NCI-H526 (cell line): ENCODE measurements at regions not wholly inside any gene's neighbourhood (a gene's known extent, or its start where the extent isn't known, plus 50 kb on each side); places are given as distances from the start of the nearest gene placed in this dataset.

ENCODE experiments used
- DNase-seq, 2 experiments: peaks; one replicate each; lab custom pipeline; 2025; lab: John Stamatoyannopoulos, UW

GRCh38 chr3:22113453-22113852, 362.4 kb upstream of the ZNF385D start:
- DNase-seq: no peak

- DNase-seq: no peak
Observed at GRCh38 chr3:22115581-22115980, 364.6 kb upstream of the ZNF385D start.

DNA sequence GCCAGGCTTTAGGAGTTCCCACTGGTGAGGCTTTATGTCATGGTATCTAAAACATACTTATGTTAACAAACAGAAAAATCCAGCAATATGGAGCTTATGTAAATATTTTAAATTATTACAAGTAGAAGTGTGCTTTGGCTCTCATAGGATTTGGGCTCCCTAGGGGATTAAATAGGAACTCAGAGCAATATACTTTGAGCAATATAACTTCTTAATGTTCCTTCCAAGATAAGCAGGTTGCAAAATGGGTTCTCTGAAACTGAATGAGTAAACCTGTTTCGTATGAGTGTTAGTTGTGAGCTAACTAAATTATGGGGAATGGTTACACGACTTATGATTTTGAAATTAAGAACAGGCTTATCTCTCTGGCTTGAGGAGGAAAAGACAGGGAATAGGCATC, 366.1 kb upstream of the ZNF385D start:
- no peak for DNase-seq

- peak; percentile 29 to 53 for DNase-seq
Observed at GRCh38 chr3:22117751-22118346, 366.8 kb upstream of the ZNF385D start.

DNA sequence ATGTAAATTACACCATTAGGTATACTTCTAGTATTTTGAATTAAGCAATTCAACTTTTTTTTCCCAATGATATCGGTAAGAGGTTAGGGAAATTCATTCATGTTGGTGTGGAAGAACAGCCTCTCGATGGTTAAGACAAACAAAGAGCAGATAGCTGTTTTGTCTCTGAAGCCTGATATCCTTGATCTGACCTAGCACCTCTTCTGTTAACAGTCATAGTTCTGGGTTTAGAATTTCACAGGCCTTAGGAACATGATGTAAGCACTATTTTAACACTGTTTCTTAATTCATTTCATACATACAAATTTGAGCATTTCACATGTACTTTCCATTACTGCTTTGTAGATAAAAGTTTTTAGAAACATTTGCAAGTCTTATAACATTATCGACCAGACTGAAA, 367.5 kb upstream of the ZNF385D start:
- DNase-seq: no peak

GRCh38 chr3:22121068-22121701, 370.2 kb upstream of the ZNF385D start:
- no peak for DNase-seq

DNA sequence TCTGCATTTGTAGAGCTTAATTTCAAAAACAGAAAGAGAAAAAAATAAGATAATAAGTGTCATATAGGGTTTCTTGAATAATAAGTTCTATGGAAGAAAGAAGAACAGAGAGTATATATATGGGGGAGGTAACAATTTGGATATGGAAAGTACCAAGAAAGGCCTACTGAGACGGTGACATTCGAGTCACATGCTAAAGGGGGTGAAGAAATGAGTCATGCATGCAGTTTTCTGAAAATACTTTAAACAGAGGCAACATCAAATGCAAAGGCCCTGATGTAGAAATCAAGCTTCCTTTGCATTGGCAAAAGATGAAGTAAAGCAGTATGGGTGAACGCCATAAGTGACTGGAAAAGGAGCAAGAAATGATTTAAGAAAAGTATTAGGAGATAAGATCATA, 371.6 kb upstream of the ZNF385D start:
- no peak for DNase-seq

- no peak for DNase-seq
Observed at GRCh38 chr3:22129101-22129500, 378.1 kb upstream of the ZNF385D start.

GRCh38 chr3:22141769-22142168, 390.8 kb upstream of the ZNF385D start:
- DNase-seq: no peak

DNA sequence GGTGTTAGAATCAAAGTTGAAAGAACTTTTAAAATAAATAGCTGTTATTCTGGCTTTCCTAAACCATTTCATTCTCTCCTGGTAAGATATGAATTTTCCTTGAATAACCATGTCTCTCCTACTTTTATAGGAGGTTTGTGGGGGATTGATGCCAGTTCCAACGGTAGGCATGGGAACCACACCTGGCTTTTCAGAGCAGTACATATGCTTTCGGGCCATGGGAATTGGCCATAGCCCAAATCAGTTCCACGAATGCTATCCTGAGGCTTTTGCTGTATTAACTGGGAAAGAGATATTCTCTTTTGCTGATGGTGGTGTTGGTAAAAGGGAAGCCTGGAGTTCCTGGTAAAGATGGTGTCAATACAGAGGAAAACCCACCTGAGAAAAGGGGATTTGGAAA, 396.2 kb upstream of the ZNF385D start:
- no peak for DNase-seq

GRCh38 chr3:22156868-22157267, 405.9 kb upstream of the ZNF385D start:
- peak in 1 of 2 experiments; percentile 2 for DNase-seq

DNA sequence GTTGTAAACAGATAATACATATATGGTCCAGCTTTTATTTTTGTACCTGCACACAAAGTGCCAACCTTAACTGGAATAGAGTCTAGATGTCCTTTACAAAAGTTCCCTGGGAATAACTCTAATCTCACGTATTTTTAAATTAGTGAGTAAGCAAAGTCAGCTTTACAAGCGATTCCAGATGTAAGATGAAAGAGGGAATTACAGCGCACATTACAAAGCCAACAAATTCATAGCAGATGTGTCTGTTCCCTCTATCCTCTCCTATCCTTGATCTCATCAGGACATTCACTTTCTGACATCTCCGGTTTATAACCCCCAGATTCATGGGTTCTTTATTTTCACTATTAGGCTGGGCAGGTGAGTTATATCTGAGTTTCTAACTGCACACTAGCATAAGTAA, 406.8 kb upstream of the ZNF385D start:
- DNase-seq: no peak

DNA sequence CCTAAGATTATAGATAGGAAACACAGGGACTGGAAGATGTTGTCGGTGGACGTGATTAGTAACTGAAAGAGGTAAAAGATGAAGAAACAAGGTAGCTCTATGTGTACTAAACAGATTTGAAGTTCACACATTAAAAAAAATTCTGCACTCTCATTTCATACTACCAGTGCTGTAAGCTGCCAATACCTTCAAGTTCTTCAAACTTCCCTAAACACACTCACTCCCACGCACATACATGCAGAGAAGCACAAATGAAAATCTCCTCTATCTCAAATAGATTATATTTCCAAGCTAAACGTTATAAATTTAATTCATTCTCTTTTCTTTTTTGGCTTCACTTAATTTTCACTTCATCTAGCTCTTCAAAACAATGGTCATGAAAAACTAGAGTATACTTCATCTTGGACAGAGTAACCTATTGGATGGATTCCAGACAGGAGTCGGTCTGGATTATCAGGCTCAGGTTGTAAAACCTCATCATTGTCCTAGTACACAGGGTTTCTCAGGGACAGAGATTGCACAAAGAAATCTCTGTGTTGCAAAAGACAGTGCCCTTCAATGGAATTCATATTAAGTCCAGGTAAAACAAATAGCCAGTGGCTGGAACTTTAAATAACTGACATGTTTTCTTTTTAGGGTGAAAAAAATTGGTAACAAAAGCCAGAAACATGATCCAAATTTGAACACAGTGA, 408.1 kb upstream of the ZNF385D start:
- no peak for DNase-seq

DNA sequence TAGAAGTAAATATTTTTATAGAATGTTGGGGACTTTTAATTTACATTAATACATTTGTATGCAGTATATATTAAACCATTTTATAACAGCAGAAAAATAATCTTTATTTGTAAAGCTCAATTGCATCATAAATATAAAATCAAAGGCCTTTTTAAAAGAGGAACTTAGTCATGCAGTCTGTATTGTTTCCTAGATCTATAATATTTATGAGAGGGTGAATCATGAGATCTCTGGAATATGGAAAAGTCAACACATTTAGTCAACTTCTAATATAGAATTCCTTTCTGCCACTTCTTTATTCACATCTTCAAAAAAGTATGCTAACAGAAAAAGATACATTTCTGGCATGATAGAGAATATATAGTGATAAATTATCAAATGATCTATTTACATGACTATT, 410.3 kb upstream of the ZNF385D start:
- no peak for DNase-seq

DNA sequence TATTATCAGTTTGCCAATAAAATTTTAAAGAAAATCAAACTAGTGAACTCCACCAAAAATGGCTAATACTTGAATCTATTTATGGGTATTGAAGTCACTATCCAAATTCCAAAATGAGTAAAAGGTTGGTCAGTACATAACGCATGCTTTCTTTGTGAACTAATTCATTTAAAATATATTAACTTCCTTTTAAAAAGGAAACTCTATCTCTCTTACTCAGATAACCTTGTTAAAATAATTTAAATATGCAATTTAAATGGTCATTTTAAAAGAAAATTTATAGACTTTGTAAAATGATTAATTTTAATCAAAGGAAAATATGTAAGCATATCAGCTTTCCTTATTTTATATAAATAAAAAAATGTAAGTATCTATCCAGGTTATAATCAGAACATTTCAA, 419.4 kb upstream of the ZNF385D start:
- no peak for DNase-seq

DNA sequence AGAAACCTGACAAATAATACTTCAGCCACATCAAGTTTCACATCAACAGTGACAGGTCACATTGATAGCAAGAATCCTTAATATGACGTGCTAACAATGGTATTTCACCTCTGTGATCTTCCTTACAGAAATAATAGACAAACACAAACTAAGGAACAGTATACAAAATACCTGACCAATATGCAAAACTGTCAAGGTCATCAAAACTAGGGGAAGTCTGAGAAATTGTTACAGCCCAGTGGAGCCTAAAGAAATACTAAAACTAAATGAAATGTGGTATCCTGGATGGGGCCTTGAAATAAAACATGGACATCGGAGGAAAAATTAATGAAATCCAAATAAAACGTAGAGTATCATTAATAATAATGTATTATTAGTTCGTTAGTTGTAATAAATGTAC, 422.0 kb upstream of the ZNF385D start:
- DNase-seq: peak in 1 of 2 experiments; percentile 20

- peak in 1 of 2 experiments; percentile 1 for DNase-seq
Observed at GRCh38 chr3:22175947-22176346, 424.9 kb upstream of the ZNF385D start.

DNA sequence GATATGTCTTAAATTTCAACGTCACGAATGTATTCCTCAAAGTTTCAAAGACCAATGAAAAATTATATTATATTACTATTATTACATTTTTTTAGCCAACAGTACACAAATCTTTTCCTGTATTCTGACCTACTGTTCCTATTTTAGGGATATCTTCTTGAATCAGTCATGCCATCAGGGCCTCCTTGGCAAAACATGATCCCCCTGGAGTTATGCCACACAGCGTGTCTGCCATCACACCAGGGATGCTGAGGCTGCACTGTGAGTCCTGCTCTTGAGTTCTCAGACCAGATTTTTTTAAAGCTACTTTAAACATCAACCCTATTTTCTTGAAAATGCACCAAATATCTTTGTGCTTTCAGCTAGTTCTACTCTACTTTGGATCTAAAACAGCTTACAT, 425.9 kb upstream of the ZNF385D start:
- no peak for DNase-seq

- no peak for DNase-seq
Observed at GRCh38 chr3:22189616-22190015, 438.6 kb upstream of the ZNF385D start.

DNA sequence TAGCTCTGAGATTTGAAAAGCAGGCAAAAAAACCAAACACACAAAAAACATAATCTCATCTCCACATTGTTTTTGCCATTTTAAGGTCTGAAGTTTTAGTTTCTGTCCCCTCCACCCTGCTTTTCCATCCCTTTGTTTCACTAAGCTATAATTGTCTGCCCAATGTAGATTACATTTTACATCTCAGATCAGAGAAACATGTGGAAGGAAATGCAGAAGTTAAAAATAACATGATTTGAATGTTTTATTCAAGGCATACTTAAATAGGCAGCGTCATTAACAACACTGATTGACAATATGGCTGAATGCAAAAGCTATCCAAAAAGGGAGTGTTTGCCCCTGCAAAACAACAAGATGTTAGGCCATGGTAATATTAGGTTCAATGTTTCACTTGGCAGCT, 448.1 kb upstream of the ZNF385D start:
- no peak for DNase-seq

- no peak for DNase-seq
Observed at GRCh38 chr3:22208844-22209243, 457.8 kb upstream of the ZNF385D start.

- DNase-seq: no peak
Observed at GRCh38 chr3:22209578-22209977, 458.6 kb upstream of the ZNF385D start.

DNA sequence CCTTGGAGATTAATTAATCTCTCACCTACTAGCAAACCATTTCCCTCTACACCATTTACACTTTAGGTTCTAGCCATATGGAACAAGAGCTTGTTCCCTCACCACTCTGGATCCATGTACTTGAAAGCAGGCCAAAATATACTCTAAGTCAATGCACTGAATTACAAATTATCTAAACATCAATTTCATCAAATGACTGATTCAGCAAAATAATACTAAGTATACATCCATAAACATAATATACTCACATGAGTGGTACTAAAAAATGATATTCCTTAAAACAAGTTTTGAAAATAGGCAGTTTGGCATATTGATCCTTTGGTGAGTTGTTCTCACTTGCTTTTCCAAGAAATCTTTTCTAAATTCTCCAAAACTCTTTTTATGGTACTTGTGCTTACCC, 459.7 kb upstream of the ZNF385D start:
- no peak for DNase-seq

DNA sequence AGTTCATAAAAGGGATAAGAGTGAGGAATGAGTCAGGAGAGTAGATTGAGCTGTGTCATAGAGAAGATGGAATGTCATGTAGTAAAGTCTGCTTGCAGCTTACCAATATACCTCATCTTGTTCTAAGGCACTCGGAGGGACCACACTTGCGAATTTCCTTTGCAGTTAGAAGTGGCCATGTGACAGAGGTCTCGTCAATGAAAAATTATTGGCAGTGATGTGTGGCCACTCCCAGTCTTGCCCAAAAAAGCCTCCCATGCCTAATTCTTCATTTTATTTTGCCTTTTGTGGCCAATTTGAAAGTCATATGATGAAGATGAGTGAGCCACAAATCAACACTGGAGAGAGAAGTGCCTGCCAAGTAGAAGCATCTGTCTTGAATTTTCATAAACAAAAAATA, 465.6 kb upstream of the ZNF385D start:
- DNase-seq: no peak
